ENCODE measurements at regions not wholly inside any gene's neighbourhood (a gene's known extent, or its start where the extent isn't known, plus 50 kb on each side); places are given as distances from the start of the nearest gene placed in this dataset.

- Histone ChIP-seq H3K36me3 (no peaks in the 10 kb centered on the region), H3K4me3 (no peak overlapping the region), H3K4me1 (no peaks in the 10 kb centered on the region), H3K9me3 (no peaks in the 10 kb centered on the region), H3K27ac (no peak overlapping the region), H3K27me3 (no peaks in the 10 kb centered on the region)
- intact Hi-C loops (cut with DNase I; ENCODE audit: low total_unique reads), result loop anchor here (2.0 kb wide), 1 partner anchor 13 kb away; no protein-coding TSS in a partner anchor
- TF ChIP-seq POLR2A (IDR thresholded peaks at IDR 0.05) (no peak), POLR2AphosphoS5 (IDR thresholded peaks at IDR 0.05) (no peak), CTCF (IDR thresholded peaks at IDR 0.05) (no peak)
- no peak for DNase-seq (ENCODE audit: low spot score in 2 of 2)
These were observed 171.1 kb upstream of the G2E3 start for GRCh38 chr14:30387871-30388270.

GRCh38 chr14:30389134-30389876 lies 169.7 kb upstream of the G2E3 start:
- Histone ChIP-seq H3K27ac (peak overlapping the region in 1 of 2 donors; percentile 51), H3K4me1 (no peaks in the 10 kb centered on the region), H3K36me3 (no peaks in the 10 kb centered on the region), H3K9me3 (no peaks in the 10 kb centered on the region), H3K4me3 (no peak overlapping the region), H3K27me3 (no peaks in the 10 kb centered on the region)
- peak in 1 of 2 donors; percentile 22 for DNase-seq (ENCODE audit: low spot score in 2 of 2)
- no peak for TF ChIP-seq CTCF (IDR thresholded peaks at IDR 0.05)
- TF ChIP-seq POLR2A (IDR thresholded peaks at IDR 0.05), result no peak
- TF ChIP-seq POLR2AphosphoS5 (IDR thresholded peaks at IDR 0.05), result no peak
- intact Hi-C loops (cut with DNase I; ENCODE audit: low total_unique reads), result loop anchor here (2.0 kb wide), 1 partner anchor 15 kb away; no protein-coding TSS in a partner anchor

- peak overlapping the region in 1 of 2 donors; percentile 51 for H3K27ac ChIP-seq
- no peaks in the 10 kb centered on the region for H3K9me3 ChIP-seq
- no peaks in the 10 kb centered on the region for H3K4me1 ChIP-seq
- H3K36me3 ChIP-seq, result no peaks in the 10 kb centered on the region
- no peak for TF ChIP-seq POLR2AphosphoS5 (IDR thresholded peaks at IDR 0.05)
- H3K4me3 ChIP-seq, result no peak overlapping the region
- no peaks in the 10 kb centered on the region for H3K27me3 ChIP-seq
- intact Hi-C loops (cut with DNase I; ENCODE audit: low total_unique reads), result loop anchor here (2.0 kb wide), 1 partner anchor 15 kb away; no protein-coding TSS in a partner anchor
- DNase-seq (ENCODE audit: low spot score in 2 of 2), result no peak
These were observed 169.0 kb upstream of the G2E3 start for GRCh38 chr14:30389877-30390385.

- intact Hi-C loops (cut with DNase I; ENCODE audit: low total_unique reads), result loop anchor here (5.0 kb wide), 1 partner anchor 923 kb away; no protein-coding TSS in a partner anchor
- no peak overlapping the region for H3K4me3 ChIP-seq
- TF ChIP-seq POLR2AphosphoS5 (IDR thresholded peaks at IDR 0.05), result no peak
- TF ChIP-seq POLR2A (IDR thresholded peaks at IDR 0.05), result no peak
- no peak for TF ChIP-seq CTCF (IDR thresholded peaks at IDR 0.05)
- no peaks in the 10 kb centered on the region for H3K4me1 ChIP-seq
- no peaks in the 10 kb centered on the region for H3K36me3 ChIP-seq
- H3K9me3 ChIP-seq, result no peaks in the 10 kb centered on the region
- no peaks in the 10 kb centered on the region for H3K27me3 ChIP-seq
- no peak overlapping the region for H3K27ac ChIP-seq
- no peak for DNase-seq (ENCODE audit: low spot score in 2 of 2)
These were observed 163.9 kb upstream of the G2E3 start for GRCh38 chr14:30395065-30395464.

- Histone ChIP-seq H3K36me3 (no peaks in the 10 kb centered on the region), H3K27ac (no peak overlapping the region), H3K4me1 (no peaks in the 10 kb centered on the region), H3K27me3 (no peaks in the 10 kb centered on the region), H3K4me3 (no peak overlapping the region), H3K9me3 (no peaks in the 10 kb centered on the region)
- intact Hi-C loops (cut with DNase I; ENCODE audit: low total_unique reads), result no loop called here
- DNase-seq (ENCODE audit: low spot score in 2 of 2), result no peak
- no peak for TF ChIP-seq CTCF (IDR thresholded peaks at IDR 0.05)
- no peak for TF ChIP-seq POLR2A (IDR thresholded peaks at IDR 0.05)
- TF ChIP-seq POLR2AphosphoS5 (IDR thresholded peaks at IDR 0.05), result no peak
These were observed 156.1 kb upstream of the G2E3 start for GRCh38 chr14:30402846-30403245.

All from breast epithelium (tissue), 4 donors.